Cardiac muscle cell (in vitro differentiated cells and primary cell): ENCODE measurements at regions not wholly inside any gene's neighbourhood (a gene's known extent, or its start where the extent isn't known, plus 50 kb on each side); places are given as distances from the start of the nearest gene placed in this dataset.

Experiments used
- DNase-seq, 2 donors: peaks; one replicate each; pipeline versions ENCODE4 v3.0.0 to v3.0.0-alpha.2; 2010 to 2017; ENCODE audit warnings: low read depth in 1 of 2, low spot score in 1 of 2
- H3K27ac ChIP-seq: fragments of 200-600 bp; sonication (generic); 2 replicates; pipeline ENCODE4 v1.5.1; 2016
- H3K27me3 ChIP-seq: fragments of 200-600 bp; sonication (generic); 2 replicates; pipeline ENCODE4 v1.6.0; 2016; ENCODE audit warnings: control low read depth
- H3K36me3 ChIP-seq: fragments of 200-600 bp; sonication (generic); 2 replicates; pipeline ENCODE4 v1.5.1; 2016; ENCODE audit warnings: control low read depth
- H3K4me1 ChIP-seq: fragments of 200-600 bp; sonication (generic); 2 replicates; pipeline ENCODE4 v1.8.1; 2017; ENCODE audit warnings: low read depth, mild to moderate bottlenecking, mixed run types
- H3K4me3 ChIP-seq: fragments of 200-600 bp; sonication (generic); 2 replicates; pipeline ENCODE4 v1.5.1; 2016; ENCODE audit warnings: mild to moderate bottlenecking
- H3K9me3 ChIP-seq: fragments of 200-600 bp; sonication (generic); 2 replicates; pipeline ENCODE4 v1.5.1; 2017; ENCODE audit warnings: low read depth, mild to moderate bottlenecking, control low read depth
- CTCF ChIP-seq: IDR thresholded peaks from 2 replicates; pipeline ENCODE4 v1.5.1; 2012; ENCODE audit warnings: low read depth, mild to moderate bottlenecking, low read length

GRCh38 chr1:195971589-195971988 is 636.7 kb downstream of the KCNT2 start:
- H3K27me3 ChIP-seq = no peaks in the 10 kb centered on the region
- DNase-seq = no peak
- no peak for TF ChIP-seq CTCF

GRCh38 chr1:195970209-195970608 is 638.0 kb downstream of the KCNT2 start:
- Histone ChIP-seq H3K27ac (no peak overlapping the region), H3K4me3 (no peak overlapping the region), H3K4me1 (no peaks in the 10 kb centered on the region), H3K27me3 (no peaks in the 10 kb centered on the region), H3K36me3 (no peaks in the 10 kb centered on the region), H3K9me3 (no peaks in the 10 kb centered on the region)
- no peak for TF ChIP-seq CTCF
- no peak for DNase-seq

More at GRCh38 chr1:195971589-195971988, 636.7 kb downstream of the KCNT2 start:
- Histone ChIP-seq H3K4me1 (no peaks in the 10 kb centered on the region), H3K27ac (no peak overlapping the region), H3K36me3 (no peaks in the 10 kb centered on the region), H3K9me3 (no peaks in the 10 kb centered on the region), H3K4me3 (no peak overlapping the region)

- H3K36me3 ChIP-seq = no peaks in the 10 kb centered on the region
- H3K27me3 ChIP-seq = no peaks in the 10 kb centered on the region
- H3K4me1 ChIP-seq = no peaks in the 10 kb centered on the region
- DNase-seq = no peak
- no peak for TF ChIP-seq CTCF
- no peak overlapping the region for H3K27ac ChIP-seq
- no peak overlapping the region for H3K4me3 ChIP-seq
- H3K9me3 ChIP-seq = no peaks in the 10 kb centered on the region
Measured at GRCh38 chr1:195965475-195965874, 642.8 kb downstream of the KCNT2 start.

- no peaks in the 10 kb centered on the region for H3K27me3 ChIP-seq
- no peaks in the 10 kb centered on the region for H3K36me3 ChIP-seq
- DNase-seq = no peak
- TF ChIP-seq CTCF = no peak
- H3K27ac ChIP-seq = no peak overlapping the region
- no peaks in the 10 kb centered on the region for H3K9me3 ChIP-seq
- no peaks in the 10 kb centered on the region for H3K4me1 ChIP-seq
- no peak overlapping the region for H3K4me3 ChIP-seq
Measured at GRCh38 chr1:195965036-195965435, 643.2 kb downstream of the KCNT2 start.

GRCh38 chr1:195964516-195964915 is 643.7 kb downstream of the KCNT2 start:
- H3K27ac ChIP-seq = no peak overlapping the region
- no peaks in the 10 kb centered on the region for H3K9me3 ChIP-seq
- DNase-seq = no peak
- no peak for TF ChIP-seq CTCF
- H3K4me1 ChIP-seq = no peaks in the 10 kb centered on the region
- no peaks in the 10 kb centered on the region for H3K36me3 ChIP-seq
- no peak overlapping the region for H3K4me3 ChIP-seq
- H3K27me3 ChIP-seq = no peaks in the 10 kb centered on the region

GRCh38 chr1:195962051-195962450 is 646.2 kb downstream of the KCNT2 start:
- Histone ChIP-seq H3K9me3 (no peaks in the 10 kb centered on the region), H3K36me3 (no peaks in the 10 kb centered on the region), H3K27me3 (no peaks in the 10 kb centered on the region), H3K4me3 (no peak overlapping the region), H3K27ac (no peak overlapping the region), H3K4me1 (no peaks in the 10 kb centered on the region)
- no peak for DNase-seq
- TF ChIP-seq CTCF = no peak
